ENCODE measurements at regions not wholly inside any gene's neighbourhood (a gene's known extent, or its start where the extent isn't known, plus 50 kb on each side); places are given as distances from the start of the nearest gene placed in this dataset. TPM values are rescaled to one million over a fixed set of nuclear protein-coding genes. Genes with fewer than 3 reads are reported as not detected.
"Not testable (repeated sequence)": the region's sequence is repeated elsewhere in the genome, so short reads cannot be mapped to it uniquely, and the experiment has no call there.

- Histone ChIP-seq H3K4me1 (ENCODE audit: control insufficient read depth in 3 of 3, insufficient read depth in 3 of 3, low read length in 3 of 3) (no peaks in the 10 kb centered on the region), H3K36me3 (ENCODE audit: control insufficient read depth in 3 of 3, insufficient read depth in 3 of 3, low read length in 3 of 3) (no peaks in the 10 kb centered on the region), H3K27me3 (ENCODE audit: control insufficient read depth in 3 of 3, insufficient read depth in 3 of 3, low read length in 3 of 3) (no peaks in the 10 kb centered on the region), H3K4me3 (ENCODE audit: low read length in 3 of 3) (no peak overlapping the region), H3K27ac (ENCODE audit: low read depth, low read length) (no peak overlapping the region), H3K9ac (ENCODE audit: low read depth in 1 of 3, low read length in 3 of 3) (no peak overlapping the region), H3K9me3 (ENCODE audit: control insufficient read depth in 3 of 3, low read length in 3 of 3) (no peaks in the 10 kb centered on the region)
These were observed 100.3 kb upstream of the FGF16 start for GRCh38 chrX:77346859-77347258.

GRCh38 chrX:77347572-77347971 lies 99.6 kb upstream of the FGF16 start:
- no peaks in the 10 kb centered on the region for H3K4me1 ChIP-seq (ENCODE audit: control insufficient read depth in 3 of 3, insufficient read depth in 3 of 3, low read length in 3 of 3)
- no peaks in the 10 kb centered on the region for H3K27me3 ChIP-seq (ENCODE audit: control insufficient read depth in 3 of 3, insufficient read depth in 3 of 3, low read length in 3 of 3)
- H3K36me3 ChIP-seq (ENCODE audit: control insufficient read depth in 3 of 3, insufficient read depth in 3 of 3, low read length in 3 of 3): no peaks in the 10 kb centered on the region
- no peak overlapping the region for H3K27ac ChIP-seq (ENCODE audit: low read depth, low read length)
- no peaks in the 10 kb centered on the region for H3K9me3 ChIP-seq (ENCODE audit: control insufficient read depth in 3 of 3, low read length in 3 of 3)
- no peak overlapping the region for H3K4me3 ChIP-seq (ENCODE audit: low read length in 3 of 3)
- no peak overlapping the region for H3K9ac ChIP-seq (ENCODE audit: low read depth in 1 of 3, low read length in 3 of 3)

- no peaks in the 10 kb centered on the region for H3K4me1 ChIP-seq (ENCODE audit: control insufficient read depth in 3 of 3, insufficient read depth in 3 of 3, low read length in 3 of 3)
- no peaks in the 10 kb centered on the region for H3K27me3 ChIP-seq (ENCODE audit: control insufficient read depth in 3 of 3, insufficient read depth in 3 of 3, low read length in 3 of 3)
- H3K27ac ChIP-seq (ENCODE audit: low read depth, low read length): no peak overlapping the region
- H3K36me3 ChIP-seq (ENCODE audit: control insufficient read depth in 3 of 3, insufficient read depth in 3 of 3, low read length in 3 of 3): no peaks in the 10 kb centered on the region
- H3K4me3 ChIP-seq (ENCODE audit: low read length in 3 of 3): no peak overlapping the region
- H3K9me3 ChIP-seq (ENCODE audit: control insufficient read depth in 3 of 3, low read length in 3 of 3): no peaks in the 10 kb centered on the region
- no peak overlapping the region for H3K9ac ChIP-seq (ENCODE audit: low read depth in 1 of 3, low read length in 3 of 3)
These were observed 57.3 kb upstream of the FGF16 start for GRCh38 chrX:77389891-77390290.

- H3K27ac ChIP-seq (ENCODE audit: low read depth, low read length); H3K9ac ChIP-seq (ENCODE audit: low read depth in 1 of 3, low read length in 3 of 3); H3K27me3 ChIP-seq (ENCODE audit: control insufficient read depth in 3 of 3, insufficient read depth in 3 of 3, low read length in 3 of 3); H3K4me3 ChIP-seq (ENCODE audit: low read length in 3 of 3); H3K4me1 ChIP-seq (ENCODE audit: control insufficient read depth in 3 of 3, insufficient read depth in 3 of 3, low read length in 3 of 3); H3K36me3 ChIP-seq (ENCODE audit: control insufficient read depth in 3 of 3, insufficient read depth in 3 of 3, low read length in 3 of 3); H3K9me3 ChIP-seq (ENCODE audit: control insufficient read depth in 3 of 3, low read length in 3 of 3): not testable (repeated sequence)
These were observed 56.8 kb upstream of the FGF16 start for GRCh38 chrX:77390365-77390764.

GRCh38 chrX:77396781-77397180 lies 50.4 kb upstream of the FGF16 start:
- no peaks in the 10 kb centered on the region for H3K27me3 ChIP-seq (ENCODE audit: control insufficient read depth in 3 of 3, insufficient read depth in 3 of 3, low read length in 3 of 3)
- no peak overlapping the region for H3K4me3 ChIP-seq (ENCODE audit: low read length in 3 of 3)
- H3K9ac ChIP-seq (ENCODE audit: low read depth in 1 of 3, low read length in 3 of 3): no peak overlapping the region
- H3K36me3 ChIP-seq (ENCODE audit: control insufficient read depth in 3 of 3, insufficient read depth in 3 of 3, low read length in 3 of 3): no peaks in the 10 kb centered on the region
- no peaks in the 10 kb centered on the region for H3K9me3 ChIP-seq (ENCODE audit: control insufficient read depth in 3 of 3, low read length in 3 of 3)
- no peaks in the 10 kb centered on the region for H3K4me1 ChIP-seq (ENCODE audit: control insufficient read depth in 3 of 3, insufficient read depth in 3 of 3, low read length in 3 of 3)
- no peak overlapping the region for H3K27ac ChIP-seq (ENCODE audit: low read depth, low read length)

Small RNAs in the stretch of these regions (small RNA-seq; reads per million reads assigned to genes)
- gene MIR325 (not detected), gene RNA5SP509 (not detected)

Data from skeletal muscle tissue (tissue), 4 donors.